WTC11 (cell line): ENCODE measurements at regions not wholly inside any gene's neighbourhood (a gene's known extent, or its start where the extent isn't known, plus 50 kb on each side); places are given as distances from the start of the nearest gene placed in this dataset.

Experiments
- ATAC-seq: fragments of 200-7000 bp; cut with Tn5 transposase; 2 replicates; pipeline ENCODE4 v1.10.0; 2021; ENCODE audit warnings: mild to moderate bottlenecking, moderate library complexity
- CTCF ChIA-PET: fragments of 300-600 bp; sonication (Branson Sonifier 250); formaldehyde crosslinking; loops from one replicate; lab custom pipeline; 2021; ENCODE audit warnings: antibody characterized with exemption; lab: Charles Lee
- POLR2A ChIA-PET: fragments of 350-600 bp; sonication (Branson Sonifier 250); formaldehyde crosslinking; loops from one replicate; lab custom pipeline; 2021; ENCODE audit warnings: antibody characterized with exemption; lab: Charles Lee
- DNase-seq: peaks from one replicate; pipeline ENCODE4 v3.0.0; 2021; ENCODE audit warnings: low spot score
- H3K27ac Mint-ChIP-seq: 2 replicates; pipeline ENCODE4 v1.8.0; 2021; ENCODE audit warnings: mixed read lengths
- H3K27me3 Mint-ChIP-seq: 2 replicates; pipeline ENCODE4 v1.8.0; 2021; ENCODE audit warnings: low read depth, mild to moderate bottlenecking, moderate library complexity, mixed read lengths
- H3K36me3 Mint-ChIP-seq: 2 replicates; pipeline ENCODE4 v1.8.0; 2021; ENCODE audit warnings: mixed read lengths
- H3K4me1 Mint-ChIP-seq: 2 replicates; pipeline ENCODE4 v1.8.0; 2022; ENCODE audit warnings: mixed read lengths
- H3K4me3 Mint-ChIP-seq: 2 replicates; pipeline ENCODE4 v1.8.0; 2021; ENCODE audit warnings: mild to moderate bottlenecking, moderate library complexity, mixed read lengths
- H3K9me3 Mint-ChIP-seq: 2 replicates; pipeline ENCODE4 v1.8.0; 2021; ENCODE audit warnings: mixed read lengths
- FOXP1 ChIP-seq: sonication (generic); formaldehyde crosslinking; IDR thresholded peaks from 2 replicates; pipeline ENCODE4 v1.8.0; 2022; ENCODE audit warnings: missing genetic modification reagents, mild to moderate bottlenecking, moderate library complexity, borderline replicate concordance
- FOXP4 ChIP-seq: sonication (generic); formaldehyde crosslinking; IDR thresholded peaks from 2 replicates; pipeline ENCODE4 v1.8.0; 2022; ENCODE audit warnings: mild to moderate bottlenecking, missing genetic modification reagents
- GTF2I ChIP-seq: fragments of 250-450 bp; sonication (Bioruptor Pico); conservative IDR thresholded peaks from 2 replicates; pipeline ENCODE4 v1.4.0; 2021; ENCODE audit warnings: mild to moderate bottlenecking
- IRF1 ChIP-seq: sonication (generic); formaldehyde crosslinking; IDR thresholded peaks from 2 replicates; pipeline ENCODE4 v1.8.0; 2023; ENCODE audit warnings: missing genetic modification reagents
- MAX ChIP-seq: sonication (generic); formaldehyde crosslinking; IDR thresholded peaks from 2 replicates; pipeline ENCODE4 v1.8.0; 2022; ENCODE audit warnings: mild to moderate bottlenecking, missing genetic modification reagents
- NR3C1 ChIP-seq: sonication (generic); formaldehyde crosslinking; conservative IDR thresholded peaks from 2 replicates; pipeline ENCODE4 v1.8.1; 2023; ENCODE audit warnings: low read depth, mild to moderate bottlenecking, missing genetic modification reagents
- PRDM15 ChIP-seq: sonication (generic); formaldehyde crosslinking; IDR thresholded peaks from 2 replicates; pipeline ENCODE4 v1.8.0; 2022; ENCODE audit warnings: missing genetic modification reagents
- SOX15 ChIP-seq: fragments of 250-450 bp; sonication (Bioruptor Pico); IDR thresholded peaks from 2 replicates; pipeline ENCODE4 v1.9.0; 2021; ENCODE audit warnings: mild to moderate bottlenecking
- SP1 ChIP-seq: sonication (generic); formaldehyde crosslinking; conservative IDR thresholded peaks from 2 replicates; pipeline ENCODE4 v1.8.1; 2022; ENCODE audit warnings: missing genetic modification reagents
- TEAD1 ChIP-seq: sonication (generic); formaldehyde crosslinking; IDR thresholded peaks from 2 replicates; pipeline ENCODE4 v1.8.0; 2022; ENCODE audit warnings: mild to moderate bottlenecking, missing genetic modification reagents
- USF1 ChIP-seq: sonication (generic); formaldehyde crosslinking; IDR thresholded peaks from 2 replicates; pipeline ENCODE4 v1.8.0; 2022; ENCODE audit warnings: mild to moderate bottlenecking, missing genetic modification reagents
- ZMAT4 ChIP-seq: fragments of 250-450 bp; sonication (Bioruptor Pico); IDR thresholded peaks from 2 replicates; pipeline ENCODE4 v1.9.0; 2021; ENCODE audit warnings: mild to moderate bottlenecking
- ZNF263 ChIP-seq: sonication (generic); formaldehyde crosslinking; IDR thresholded peaks from 2 replicates; pipeline ENCODE4 v1.8.1; 2022; ENCODE audit warnings: low read depth, mild to moderate bottlenecking, moderate library complexity, missing genetic modification reagents
- ZNF425 ChIP-seq: fragments of 250-450 bp; sonication (Bioruptor Pico); conservative IDR thresholded peaks from 2 replicates; pipeline ENCODE4 v1.9.0; 2021; ENCODE audit warnings: mild to moderate bottlenecking
- TF ChIP-seq, protein P1 (sequence below): sonication (generic); formaldehyde crosslinking; IDR thresholded peaks from 2 replicates; pipeline ENCODE4 v1.8.1; 2023; ENCODE audit warnings: mild to moderate bottlenecking, missing genetic modification reagents
- TF ChIP-seq, protein P2 (sequence below): sonication (generic); formaldehyde crosslinking; IDR thresholded peaks from 2 replicates; pipeline ENCODE4 v1.8.1; 2022; ENCODE audit warnings: mild to moderate bottlenecking, moderate library complexity, missing genetic modification reagents

- CTCF ChIA-PET: no interaction called here
- no peak for ATAC-seq
- H3K4me3 Mint-ChIP-seq: no peak overlapping the region
These were observed 50.9 kb downstream of the TNP1 start for GRCh38 chr2:216808805-216809425.

GRCh38 chr2:216807857-216808272, 52.0 kb downstream of the TNP1 start:
- ATAC-seq (no peak; the same call in 1 of the 2 replicates), DNase-seq (no peak)
- no peak overlapping the region for H3K4me3 Mint-ChIP-seq
- H3K4me1 Mint-ChIP-seq: no peaks in the 10 kb centered on the region
- no peaks in the 10 kb centered on the region for H3K36me3 Mint-ChIP-seq
- ChIA-PET POLR2A (no interaction called here), CTCF (no interaction called here)
- H3K9me3 Mint-ChIP-seq: no peaks in the 10 kb centered on the region
- no peaks in the 10 kb centered on the region; the same call in 1 of the 2 replicates for H3K27me3 Mint-ChIP-seq
- H3K27ac Mint-ChIP-seq: no peak overlapping the region
- TF ChIP-seq, protein P1, sequence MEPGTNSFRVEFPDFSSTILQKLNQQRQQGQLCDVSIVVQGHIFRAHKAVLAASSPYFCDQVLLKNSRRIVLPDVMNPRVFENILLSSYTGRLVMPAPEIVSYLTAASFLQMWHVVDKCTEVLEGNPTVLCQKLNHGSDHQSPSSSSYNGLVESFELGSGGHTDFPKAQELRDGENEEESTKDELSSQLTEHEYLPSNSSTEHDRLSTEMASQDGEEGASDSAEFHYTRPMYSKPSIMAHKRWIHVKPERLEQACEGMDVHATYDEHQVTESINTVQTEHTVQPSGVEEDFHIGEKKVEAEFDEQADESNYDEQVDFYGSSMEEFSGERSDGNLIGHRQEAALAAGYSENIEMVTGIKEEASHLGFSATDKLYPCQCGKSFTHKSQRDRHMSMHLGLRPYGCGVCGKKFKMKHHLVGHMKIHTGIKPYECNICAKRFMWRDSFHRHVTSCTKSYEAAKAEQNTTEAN: no peak
- TF ChIP-seq ZMAT4 (no peak), NR3C1 (CRISPR knock-in tag) (no peak), SOX15 (CRISPR knock-in tag) (no peak), PRDM15 (no peak), USF1 (CRISPR knock-in tag) (no peak), TEAD1 (no peak), IRF1 (no peak)
- TF ChIP-seq, protein P2, sequence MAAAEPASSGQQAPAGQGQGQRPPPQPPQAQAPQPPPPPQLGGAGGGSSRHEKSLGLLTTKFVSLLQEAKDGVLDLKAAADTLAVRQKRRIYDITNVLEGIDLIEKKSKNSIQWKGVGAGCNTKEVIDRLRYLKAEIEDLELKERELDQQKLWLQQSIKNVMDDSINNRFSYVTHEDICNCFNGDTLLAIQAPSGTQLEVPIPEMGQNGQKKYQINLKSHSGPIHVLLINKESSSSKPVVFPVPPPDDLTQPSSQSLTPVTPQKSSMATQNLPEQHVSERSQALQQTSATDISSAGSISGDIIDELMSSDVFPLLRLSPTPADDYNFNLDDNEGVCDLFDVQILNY (CRISPR knock-in tag): no peak

More at GRCh38 chr2:216808805-216809425, 50.9 kb downstream of the TNP1 start:
- Mint-ChIP-seq H3K4me1 (no peaks in the 10 kb centered on the region), H3K36me3 (no peaks in the 10 kb centered on the region), H3K27ac (no peak overlapping the region), H3K9me3 (no peaks in the 10 kb centered on the region), H3K27me3 (no peaks in the 10 kb centered on the region; the same call in 1 of the 2 replicates)
- no peak for DNase-seq
- POLR2A ChIA-PET: no interaction called here
- TF ChIP-seq FOXP4 (CRISPR knock-in tag) (no peak), SP1 (CRISPR knock-in tag) (no peak), ZNF263 (CRISPR knock-in tag) (no peak), GTF2I (CRISPR knock-in tag) (no peak), ZNF425 (CRISPR knock-in tag) (no peak), MAX (CRISPR knock-in tag) (no peak), FOXP1 (CRISPR knock-in tag) (no peak)
- TF ChIP-seq, protein P1: peak; percentile 60; the same call in 1 of the 2 replicates
